NCI-H2227 (cell line): ENCODE measurements at regions not wholly inside any gene's neighbourhood (a gene's known extent, or its start where the extent isn't known, plus 50 kb on each side); places are given as distances from the start of the nearest gene placed in this dataset.
"Not testable (repeated sequence)": the region's sequence is repeated elsewhere in the genome, so short reads cannot be mapped to it uniquely, and the experiment has no call there.

Experiments used
- DNase-seq: peaks from one replicate; lab custom pipeline; 2025; ENCODE audit not compliant: unreplicated experiment; lab: John Stamatoyannopoulos, UW

- DNase-seq, result not testable (repeated sequence)
Measured at GRCh38 chrX:77127571-77127970, 319.6 kb upstream of the FGF16 start.

- DNase-seq, result no peak
Measured at GRCh38 chrX:77143907-77144306, 303.3 kb upstream of the FGF16 start.

- no peak for DNase-seq
Measured at GRCh38 chrX:77160301-77160700, 286.9 kb upstream of the FGF16 start.

GRCh38 chrX:77162777-77163176 is 284.4 kb upstream of the FGF16 start:
- no peak for DNase-seq

GRCh38 chrX:77167993-77168392 is 279.2 kb upstream of the FGF16 start:
- DNase-seq, result no peak

- no peak for DNase-seq
Measured at GRCh38 chrX:77174680-77175519, 272.3 kb upstream of the FGF16 start.

- DNase-seq, result no peak
Measured at GRCh38 chrX:77200663-77201062, 246.5 kb upstream of the FGF16 start.

- no peak for DNase-seq
Measured at GRCh38 chrX:77223046-77223445, 224.1 kb upstream of the FGF16 start.

- no peak for DNase-seq
Measured at GRCh38 chrX:77264490-77264889, 182.7 kb upstream of the FGF16 start.

- DNase-seq, result no peak
Measured at GRCh38 chrX:77275392-77275791, 171.8 kb upstream of the FGF16 start.

- no peak for DNase-seq
Measured at GRCh38 chrX:77276742-77277141, 170.4 kb upstream of the FGF16 start.

GRCh38 chrX:77277911-77278310 is 169.3 kb upstream of the FGF16 start:
- no peak for DNase-seq

GRCh38 chrX:77279373-77279772 is 167.8 kb upstream of the FGF16 start:
- not testable (repeated sequence) for DNase-seq

GRCh38 chrX:77293331-77293995 is 153.7 kb upstream of the FGF16 start:
- no peak for DNase-seq

GRCh38 chrX:77298296-77298695 is 148.9 kb upstream of the FGF16 start:
- no peak for DNase-seq

GRCh38 chrX:77298790-77299189 is 148.4 kb upstream of the FGF16 start:
- no peak for DNase-seq

- DNase-seq, result no peak
Measured at GRCh38 chrX:77299549-77299948, 147.6 kb upstream of the FGF16 start.

GRCh38 chrX:77342004-77342403 is 105.2 kb upstream of the FGF16 start:
- no peak for DNase-seq

GRCh38 chrX:77346859-77347258 is 100.3 kb upstream of the FGF16 start:
- no peak for DNase-seq

GRCh38 chrX:77347572-77347971 is 99.6 kb upstream of the FGF16 start:
- DNase-seq, result no peak

GRCh38 chrX:77389891-77390290 is 57.3 kb upstream of the FGF16 start:
- DNase-seq, result no peak

GRCh38 chrX:77390365-77390764 is 56.8 kb upstream of the FGF16 start:
- not testable (repeated sequence) for DNase-seq
